HL-60 (cell line): ENCODE measurements at regions not wholly inside any gene's neighbourhood (a gene's known extent, or its start where the extent isn't known, plus 50 kb on each side); places are given as distances from the start of the nearest gene placed in this dataset.

Experiments
- DNase-seq, 2 experiments: peaks; one replicate each; pipeline ENCODE4 v3.0.0-alpha.2; 2010 to 2020; ENCODE audit warnings: low read depth in 1 of 2, low spot score in 1 of 2
- H3K27ac ChIP-seq: fragments of 250-450 bp; sonication (Bioruptor Pico); replicated peaks from 2 replicates; pipeline ENCODE4 v1.5.1; 2020; ENCODE audit warnings: mild to moderate bottlenecking, moderate library complexity
- H3K27me3 ChIP-seq: fragments of 250-450 bp; sonication (Bioruptor Pico); 2 replicates; pipeline ENCODE4 v1.5.1; 2021; ENCODE audit warnings: mild to moderate bottlenecking, moderate library complexity; ENCODE audit not compliant: insufficient read depth, poor library complexity, severe bottlenecking
- H3K4me3 ChIP-seq: replicated peaks from 2 replicates; pipeline ENCODE4 v1.5.1; 2011; ENCODE audit warnings: mild to moderate bottlenecking, control low read depth, low read length; ENCODE audit not compliant: insufficient read depth
- GABPA ChIP-seq: IDR thresholded peaks from 2 replicates; pipeline ENCODE4 v1.6.1; 2012; ENCODE audit warnings: low read depth
- POLR2AphosphoS5 ChIP-seq: IDR thresholded peaks from 2 replicates; pipeline ENCODE4 v1.6.1; 2012; ENCODE audit warnings: low read depth
- SPI1 ChIP-seq: IDR thresholded peaks from 2 replicates; pipeline ENCODE4 v1.6.1; 2012; ENCODE audit warnings: low read depth, mild to moderate bottlenecking, borderline replicate concordance
- TF ChIP-seq, protein P1 (sequence below): IDR thresholded peaks from 2 replicates; pipeline ENCODE4 v1.6.1; 2012; ENCODE audit warnings: low read depth; ENCODE audit not compliant: insufficient replicate concordance
- TF ChIP-seq, protein P2 (sequence below): IDR thresholded peaks from one replicate; pipeline ENCODE4 v1.5.1; 2011; ENCODE audit warnings: low read length, control low read depth, inconsistent platforms; ENCODE audit not compliant: insufficient read depth

DNA sequence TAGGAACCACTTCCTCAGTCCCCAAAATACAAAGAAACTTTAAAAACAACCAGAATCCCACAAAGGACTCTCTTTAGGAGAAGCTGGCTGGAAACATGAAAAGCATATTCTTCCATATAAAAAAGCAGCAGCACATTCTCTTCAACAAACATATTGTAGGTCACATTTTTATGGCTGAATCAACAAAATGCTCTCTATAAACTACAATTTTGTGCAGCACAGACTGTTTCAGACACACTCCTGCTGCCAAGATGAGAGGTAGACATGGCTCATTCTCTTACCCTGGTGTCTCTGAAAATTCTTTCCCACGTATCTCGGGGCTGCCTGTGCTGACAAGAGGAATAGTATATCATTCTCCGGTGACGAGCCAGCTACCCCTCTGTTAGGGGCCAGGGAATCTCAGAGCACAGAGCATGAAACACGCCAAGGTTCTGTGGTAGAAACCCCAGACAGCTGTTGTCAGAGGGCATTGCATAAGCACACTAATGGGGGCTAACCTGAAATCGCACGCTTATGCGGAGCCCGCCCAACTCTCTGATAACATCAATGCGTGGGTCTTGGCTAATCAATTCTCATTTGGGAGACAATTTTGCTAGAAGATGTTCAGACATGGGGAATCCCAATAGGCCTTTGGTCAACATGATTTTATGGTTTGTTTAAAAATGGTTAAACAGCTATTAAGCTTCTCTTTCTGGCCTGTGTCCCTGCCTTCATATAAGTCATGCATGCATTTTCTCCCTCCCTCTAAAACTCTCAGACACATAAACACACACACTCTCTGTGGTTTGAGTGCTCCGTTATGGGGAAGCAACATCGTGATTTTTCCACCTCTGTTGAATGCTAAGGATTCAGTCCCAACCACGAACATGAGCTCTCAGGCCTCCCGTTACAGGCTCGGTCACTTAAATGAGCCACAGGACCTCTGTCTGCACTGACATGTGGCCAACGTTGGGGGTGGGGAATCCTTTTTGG, 177.5 kb downstream of the INO80D start:
- H3K27ac ChIP-seq, result no peak overlapping the region

DNA sequence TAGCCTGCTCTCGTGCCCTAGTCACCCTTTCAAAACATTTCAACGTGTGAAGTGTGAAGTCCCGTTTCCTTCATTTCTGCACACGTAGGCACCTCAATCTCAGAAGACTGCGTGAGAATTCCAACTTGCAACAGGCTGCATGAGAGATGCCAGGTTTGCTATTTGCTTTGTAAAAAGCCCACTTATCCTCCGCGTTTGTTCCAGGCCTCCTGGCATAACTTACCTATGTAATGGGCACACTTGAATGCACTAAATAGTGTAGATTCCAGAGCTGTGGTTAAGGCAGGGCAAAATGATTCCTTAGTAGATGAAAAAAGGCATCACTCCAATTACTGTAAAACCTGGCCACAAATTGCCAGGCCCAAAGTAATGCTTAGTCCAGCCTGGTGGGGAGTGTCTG, 179.6 kb downstream of the INO80D start:
- H3K4me3 ChIP-seq, result no peak overlapping the region
- H3K27ac ChIP-seq, result no peak overlapping the region
- peaks cover 2% of the 10 kb centered on the region for H3K27me3 ChIP-seq
- DNase-seq, result no peak
- no peak for TF ChIP-seq SPI1
- TF ChIP-seq, protein P1, sequence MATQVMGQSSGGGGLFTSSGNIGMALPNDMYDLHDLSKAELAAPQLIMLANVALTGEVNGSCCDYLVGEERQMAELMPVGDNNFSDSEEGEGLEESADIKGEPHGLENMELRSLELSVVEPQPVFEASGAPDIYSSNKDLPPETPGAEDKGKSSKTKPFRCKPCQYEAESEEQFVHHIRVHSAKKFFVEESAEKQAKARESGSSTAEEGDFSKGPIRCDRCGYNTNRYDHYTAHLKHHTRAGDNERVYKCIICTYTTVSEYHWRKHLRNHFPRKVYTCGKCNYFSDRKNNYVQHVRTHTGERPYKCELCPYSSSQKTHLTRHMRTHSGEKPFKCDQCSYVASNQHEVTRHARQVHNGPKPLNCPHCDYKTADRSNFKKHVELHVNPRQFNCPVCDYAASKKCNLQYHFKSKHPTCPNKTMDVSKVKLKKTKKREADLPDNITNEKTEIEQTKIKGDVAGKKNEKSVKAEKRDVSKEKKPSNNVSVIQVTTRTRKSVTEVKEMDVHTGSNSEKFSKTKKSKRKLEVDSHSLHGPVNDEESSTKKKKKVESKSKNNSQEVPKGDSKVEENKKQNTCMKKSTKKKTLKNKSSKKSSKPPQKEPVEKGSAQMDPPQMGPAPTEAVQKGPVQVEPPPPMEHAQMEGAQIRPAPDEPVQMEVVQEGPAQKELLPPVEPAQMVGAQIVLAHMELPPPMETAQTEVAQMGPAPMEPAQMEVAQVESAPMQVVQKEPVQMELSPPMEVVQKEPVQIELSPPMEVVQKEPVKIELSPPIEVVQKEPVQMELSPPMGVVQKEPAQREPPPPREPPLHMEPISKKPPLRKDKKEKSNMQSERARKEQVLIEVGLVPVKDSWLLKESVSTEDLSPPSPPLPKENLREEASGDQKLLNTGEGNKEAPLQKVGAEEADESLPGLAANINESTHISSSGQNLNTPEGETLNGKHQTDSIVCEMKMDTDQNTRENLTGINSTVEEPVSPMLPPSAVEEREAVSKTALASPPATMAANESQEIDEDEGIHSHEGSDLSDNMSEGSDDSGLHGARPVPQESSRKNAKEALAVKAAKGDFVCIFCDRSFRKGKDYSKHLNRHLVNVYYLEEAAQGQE, result no peak

More for the DNA sequence above, 177.5 kb downstream of the INO80D start:
- no peak for DNase-seq
- no peak overlapping the region for H3K4me3 ChIP-seq
- TF ChIP-seq, protein P2, sequence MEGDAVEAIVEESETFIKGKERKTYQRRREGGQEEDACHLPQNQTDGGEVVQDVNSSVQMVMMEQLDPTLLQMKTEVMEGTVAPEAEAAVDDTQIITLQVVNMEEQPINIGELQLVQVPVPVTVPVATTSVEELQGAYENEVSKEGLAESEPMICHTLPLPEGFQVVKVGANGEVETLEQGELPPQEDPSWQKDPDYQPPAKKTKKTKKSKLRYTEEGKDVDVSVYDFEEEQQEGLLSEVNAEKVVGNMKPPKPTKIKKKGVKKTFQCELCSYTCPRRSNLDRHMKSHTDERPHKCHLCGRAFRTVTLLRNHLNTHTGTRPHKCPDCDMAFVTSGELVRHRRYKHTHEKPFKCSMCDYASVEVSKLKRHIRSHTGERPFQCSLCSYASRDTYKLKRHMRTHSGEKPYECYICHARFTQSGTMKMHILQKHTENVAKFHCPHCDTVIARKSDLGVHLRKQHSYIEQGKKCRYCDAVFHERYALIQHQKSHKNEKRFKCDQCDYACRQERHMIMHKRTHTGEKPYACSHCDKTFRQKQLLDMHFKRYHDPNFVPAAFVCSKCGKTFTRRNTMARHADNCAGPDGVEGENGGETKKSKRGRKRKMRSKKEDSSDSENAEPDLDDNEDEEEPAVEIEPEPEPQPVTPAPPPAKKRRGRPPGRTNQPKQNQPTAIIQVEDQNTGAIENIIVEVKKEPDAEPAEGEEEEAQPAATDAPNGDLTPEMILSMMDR, result no peak
- no peak for TF ChIP-seq GABPA
- no peak for TF ChIP-seq POLR2AphosphoS5
- H3K27me3 ChIP-seq, result peaks cover 2% of the 10 kb centered on the region

DNA sequence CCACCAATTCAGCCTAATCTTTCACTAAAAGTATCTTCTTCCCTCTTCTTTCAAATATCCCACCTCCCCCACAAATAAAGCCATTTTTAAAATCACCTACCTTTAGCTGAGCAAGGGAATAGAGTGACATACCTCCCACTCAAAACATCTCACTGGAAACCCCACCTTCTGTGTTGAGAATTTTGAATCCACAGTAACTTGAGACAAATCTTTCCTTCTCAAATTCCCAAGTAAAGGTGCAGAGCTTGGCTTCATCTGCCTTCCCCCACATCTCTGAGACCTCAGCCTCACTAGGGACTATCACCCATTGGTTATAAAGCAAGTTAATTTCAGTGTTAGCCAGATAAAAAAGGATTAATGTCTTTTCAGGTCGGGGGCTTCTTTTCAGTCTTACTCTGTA, 180.4 kb downstream of the INO80D start:
- no peak overlapping the region for H3K4me3 ChIP-seq
- peaks cover 2% of the 10 kb centered on the region for H3K27me3 ChIP-seq
- H3K27ac ChIP-seq, result no peak overlapping the region
- DNase-seq, result no peak
- no peak for TF ChIP-seq GABPA
- TF ChIP-seq SPI1, result no peak
- TF ChIP-seq, protein P1, result no peak

DNA sequence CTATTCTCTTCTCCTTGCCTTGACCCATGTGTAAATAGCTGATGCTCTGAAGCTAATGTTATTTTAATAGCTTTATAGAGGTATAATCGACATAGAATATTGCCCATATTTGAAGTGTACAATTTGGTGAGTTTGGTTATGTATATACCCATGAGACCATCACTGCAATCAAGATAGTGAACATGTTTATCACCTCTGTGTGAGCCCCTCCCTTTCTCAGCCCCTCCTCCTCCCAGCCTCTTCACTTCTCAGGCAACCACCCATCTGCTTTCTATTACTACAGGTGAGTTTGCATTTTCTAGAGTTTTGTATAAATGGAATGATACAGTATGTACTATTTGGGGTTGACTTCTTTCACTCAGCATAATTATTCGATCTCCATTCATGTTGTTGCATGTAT, 181.1 kb downstream of the INO80D start:
- Histone ChIP-seq H3K4me3 (no peak overlapping the region), H3K27me3 (peaks cover 1% of the 10 kb centered on the region), H3K27ac (no peak overlapping the region)
- TF ChIP-seq POLR2AphosphoS5 (no peak), GABPA (no peak), SPI1 (no peak)
- TF ChIP-seq, protein P1, result no peak
- DNase-seq, result no peak
